Loucy (cell line): ENCODE measurements at regions not wholly inside any gene's neighbourhood (a gene's known extent, or its start where the extent isn't known, plus 50 kb on each side); places are given as distances from the start of the nearest gene placed in this dataset.

ENCODE experiments used
- H2AFZ ChIP-seq: fragments of 200-600 bp; sonication (generic); 2 replicates; pipeline ENCODE4 v1.6.0; 2016; ENCODE audit warnings: antibody characterized with exemption, mild to moderate bottlenecking, low read length, moderate library complexity
- H3F3A ChIP-seq: fragments of 200-600 bp; 2 replicates; pipeline ENCODE4 v1.6.0; 2016; ENCODE audit warnings: antibody characterized with exemption, low read depth, mild to moderate bottlenecking
- H3K27me3 ChIP-seq: fragments of 200-600 bp; sonication (generic); 2 replicates; pipeline ENCODE4 v1.6.1; 2014; ENCODE audit warnings: low read length, mild to moderate bottlenecking; ENCODE audit not compliant: insufficient read depth, poor library complexity, severe bottlenecking
- H3K36me3 ChIP-seq: fragments of 200-600 bp; sonication (generic); 2 replicates; pipeline ENCODE4 v1.6.1; 2016; ENCODE audit warnings: low read length; ENCODE audit not compliant: insufficient read depth
- H3K4me1 ChIP-seq: fragments of 200-600 bp; sonication (generic); 2 replicates; pipeline ENCODE4 v1.5.1; 2014; ENCODE audit warnings: low read length, mild to moderate bottlenecking; ENCODE audit not compliant: insufficient read depth, poor library complexity, severe bottlenecking
- H3K4me2 ChIP-seq: fragments of 200-600 bp; sonication (generic); 2 replicates; pipeline ENCODE4 v1.6.0; 2014; ENCODE audit warnings: antibody characterized with exemption, low read length, low read depth, mild to moderate bottlenecking; ENCODE audit not compliant: poor library complexity, severe bottlenecking
- H3K4me3 ChIP-seq: fragments of 200-600 bp; sonication (generic); 2 replicates; pipeline ENCODE4 v1.5.1; 2014; ENCODE audit warnings: low read length, mild to moderate bottlenecking, mixed read lengths; ENCODE audit not compliant: poor library complexity, severe bottlenecking
- H3K79me2 ChIP-seq: fragments of 200-600 bp; sonication (generic); 2 replicates; pipeline ENCODE4 v1.6.1; 2014; ENCODE audit warnings: low read length; ENCODE audit not compliant: insufficient read depth
- H3K9ac ChIP-seq: fragments of 200-600 bp; sonication (generic); 2 replicates; pipeline ENCODE4 v1.6.0; 2014; ENCODE audit warnings: mild to moderate bottlenecking, low read depth, low read length, moderate library complexity; ENCODE audit not compliant: poor library complexity, severe bottlenecking
- H3K9me2 ChIP-seq: fragments of 200-600 bp; sonication (generic); replicated peaks from 2 replicates; pipeline ENCODE4 v1.6.1; 2016; ENCODE audit warnings: low read depth, low read length, mixed read lengths
- H3K9me3 ChIP-seq: fragments of 200-600 bp; sonication (generic); 2 replicates; pipeline ENCODE4 v1.6.1; 2014; ENCODE audit warnings: mild to moderate bottlenecking, antibody characterized with exemption, low read length, low read depth; ENCODE audit not compliant: insufficient read depth
- H4K20me1 ChIP-seq: fragments of 200-600 bp; sonication (generic); 2 replicates; pipeline ENCODE4 v1.6.0; 2014; ENCODE audit warnings: antibody characterized with exemption, low read length, mild to moderate bottlenecking; ENCODE audit not compliant: insufficient read depth, poor library complexity, severe bottlenecking
- EZH2phosphoT487 ChIP-seq: fragments of 200-600 bp; IDR thresholded peaks from 2 replicates; pipeline ENCODE4 v1.6.1; 2018; ENCODE audit warnings: antibody characterized with exemption, mild to moderate bottlenecking, moderate library complexity, borderline replicate concordance
- TF ChIP-seq, protein P1 (sequence below): fragments of 200-600 bp; sonication (generic); conservative IDR thresholded peaks from 2 replicates; pipeline ENCODE4 v1.5.1; 2014; ENCODE audit warnings: mild to moderate bottlenecking, antibody characterized with exemption, low read length

GRCh38 chr3:130839813-130840212 lies 54.1 kb upstream of the ATP2C1 start:
- Histone ChIP-seq H3K27me3 (no peaks in the 10 kb centered on the region), H3K4me2 (peak overlapping the region; percentile 46), H2AFZ (peak overlapping the region; percentile 90), H3K9me3 (no peaks in the 10 kb centered on the region), H3K4me3 (peak overlapping the region; percentile 2), H3K9ac (peak overlapping the region; percentile 44), H3K36me3 (no peaks in the 10 kb centered on the region), H3K4me1 (peaks cover 24% of the 10 kb centered on the region), H3K9me2 (no peaks in the 10 kb centered on the region), H3K79me2 (no peaks in the 10 kb centered on the region), H4K20me1 (no peaks in the 10 kb centered on the region), H3F3A (0 out of 2 replicates have a peak, but pooled peaks cover 8% of the 10 kb centered on the region)
- TF ChIP-seq, protein P1, sequence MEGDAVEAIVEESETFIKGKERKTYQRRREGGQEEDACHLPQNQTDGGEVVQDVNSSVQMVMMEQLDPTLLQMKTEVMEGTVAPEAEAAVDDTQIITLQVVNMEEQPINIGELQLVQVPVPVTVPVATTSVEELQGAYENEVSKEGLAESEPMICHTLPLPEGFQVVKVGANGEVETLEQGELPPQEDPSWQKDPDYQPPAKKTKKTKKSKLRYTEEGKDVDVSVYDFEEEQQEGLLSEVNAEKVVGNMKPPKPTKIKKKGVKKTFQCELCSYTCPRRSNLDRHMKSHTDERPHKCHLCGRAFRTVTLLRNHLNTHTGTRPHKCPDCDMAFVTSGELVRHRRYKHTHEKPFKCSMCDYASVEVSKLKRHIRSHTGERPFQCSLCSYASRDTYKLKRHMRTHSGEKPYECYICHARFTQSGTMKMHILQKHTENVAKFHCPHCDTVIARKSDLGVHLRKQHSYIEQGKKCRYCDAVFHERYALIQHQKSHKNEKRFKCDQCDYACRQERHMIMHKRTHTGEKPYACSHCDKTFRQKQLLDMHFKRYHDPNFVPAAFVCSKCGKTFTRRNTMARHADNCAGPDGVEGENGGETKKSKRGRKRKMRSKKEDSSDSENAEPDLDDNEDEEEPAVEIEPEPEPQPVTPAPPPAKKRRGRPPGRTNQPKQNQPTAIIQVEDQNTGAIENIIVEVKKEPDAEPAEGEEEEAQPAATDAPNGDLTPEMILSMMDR, result no peak
- TF ChIP-seq EZH2phosphoT487, result no peak

GRCh38 chr3:130841357-130841756 lies 52.5 kb upstream of the ATP2C1 start:
- Histone ChIP-seq H3K9ac (no peak overlapping the region), H3K4me3 (no peak overlapping the region), H3K9me2 (no peaks in the 10 kb centered on the region), H2AFZ (no peak overlapping the region), H4K20me1 (no peaks in the 10 kb centered on the region), H3K9me3 (no peaks in the 10 kb centered on the region), H3K4me2 (no peak overlapping the region), H3K4me1 (peaks cover 24% of the 10 kb centered on the region), H3F3A (0 out of 2 replicates have a peak, but pooled peaks cover 8% of the 10 kb centered on the region), H3K79me2 (no peaks in the 10 kb centered on the region), H3K27me3 (no peaks in the 10 kb centered on the region), H3K36me3 (no peaks in the 10 kb centered on the region)
- TF ChIP-seq, protein P1, result no peak
- TF ChIP-seq EZH2phosphoT487, result no peak

DNA sequence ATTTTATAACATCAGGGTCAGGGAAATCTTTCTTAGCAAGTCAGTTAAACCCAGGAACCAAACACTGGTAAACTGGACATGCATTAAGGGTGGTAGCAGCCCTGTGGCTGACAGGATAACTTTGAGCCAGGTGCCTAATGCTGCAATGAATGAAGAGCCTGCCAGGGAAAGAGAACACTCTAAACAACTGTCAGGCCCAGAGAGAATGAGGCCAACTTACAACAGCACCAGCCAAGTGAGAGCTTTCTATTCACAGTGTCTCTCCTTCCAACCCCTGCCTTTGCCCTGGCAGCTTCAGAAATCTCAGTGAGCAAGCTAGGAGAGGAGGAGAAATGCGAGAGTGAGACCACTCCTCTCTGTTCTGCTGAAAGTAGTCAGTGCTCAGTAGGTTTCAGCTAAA lies 50.4 kb upstream of the ATP2C1 start:
- Histone ChIP-seq H3K9ac (no peak overlapping the region), H3K4me2 (no peak overlapping the region), H3K9me3 (no peaks in the 10 kb centered on the region), H3K4me3 (no peak overlapping the region), H4K20me1 (no peaks in the 10 kb centered on the region), H3K4me1 (peaks cover 32% of the 10 kb centered on the region), H2AFZ (no peak overlapping the region), H3F3A (0 out of 2 replicates have a peak, but pooled peaks cover 8% of the 10 kb centered on the region), H3K27me3 (no peaks in the 10 kb centered on the region), H3K9me2 (no peaks in the 10 kb centered on the region), H3K36me3 (no peaks in the 10 kb centered on the region), H3K79me2 (no peaks in the 10 kb centered on the region)
- no peak for TF ChIP-seq EZH2phosphoT487
- TF ChIP-seq, protein P1, result no peak
